GM12801 (cell line): ENCODE measurements at regions not wholly inside any gene's neighbourhood (a gene's known extent, or its start where the extent isn't known, plus 50 kb on each side); places are given as distances from the start of the nearest gene placed in this dataset.

Experiments
- CTCF ChIP-seq: IDR thresholded peaks from one replicate; pipeline ENCODE4 v1.5.1; 2011; ENCODE audit warnings: control low read depth; ENCODE audit not compliant: insufficient read length; ENCODE audit errors: extremely low read depth

GRCh38 chr1:199608414-199608813, 419.1 kb upstream of the NR5A2 start:
- TF ChIP-seq CTCF = no peak

GRCh38 chr1:199612976-199613774, 414.3 kb upstream of the NR5A2 start:
- no peak for TF ChIP-seq CTCF

- TF ChIP-seq CTCF = no peak
Observed at GRCh38 chr1:199616947-199617346, 410.6 kb upstream of the NR5A2 start.

GRCh38 chr1:199619223-199619622, 408.3 kb upstream of the NR5A2 start:
- no peak for TF ChIP-seq CTCF

GRCh38 chr1:199629624-199630023, 397.9 kb upstream of the NR5A2 start:
- TF ChIP-seq CTCF = no peak

- TF ChIP-seq CTCF = no peak
Observed at GRCh38 chr1:199639453-199639852, 388.1 kb upstream of the NR5A2 start.

- TF ChIP-seq CTCF = no peak
Observed at GRCh38 chr1:199641531-199641930, 386.0 kb upstream of the NR5A2 start.
